ENCODE measurements at regions not wholly inside any gene's neighbourhood (a gene's known extent, or its start where the extent isn't known, plus 50 kb on each side); places are given as distances from the start of the nearest gene placed in this dataset.

DNA sequence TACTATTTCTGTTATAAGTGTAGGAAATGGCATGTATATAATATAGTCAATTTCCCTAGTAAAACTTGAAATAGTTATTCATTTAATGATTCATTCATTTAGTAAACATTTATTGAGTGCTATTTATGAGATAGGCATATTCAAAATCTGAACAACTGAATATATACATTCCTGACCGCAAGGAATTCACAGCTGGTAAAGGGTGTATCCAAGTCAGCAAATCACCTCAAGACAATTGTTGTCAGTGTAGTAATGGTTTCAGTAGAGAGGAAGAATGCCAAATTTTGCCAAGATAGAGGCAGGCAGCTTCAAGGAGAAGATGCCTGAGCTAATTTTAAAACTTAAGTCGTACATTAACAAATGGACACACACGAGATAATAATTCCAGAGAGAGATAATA lies 89.8 kb upstream of the CHST9 start:
- TF ChIP-seq, protein P1, sequence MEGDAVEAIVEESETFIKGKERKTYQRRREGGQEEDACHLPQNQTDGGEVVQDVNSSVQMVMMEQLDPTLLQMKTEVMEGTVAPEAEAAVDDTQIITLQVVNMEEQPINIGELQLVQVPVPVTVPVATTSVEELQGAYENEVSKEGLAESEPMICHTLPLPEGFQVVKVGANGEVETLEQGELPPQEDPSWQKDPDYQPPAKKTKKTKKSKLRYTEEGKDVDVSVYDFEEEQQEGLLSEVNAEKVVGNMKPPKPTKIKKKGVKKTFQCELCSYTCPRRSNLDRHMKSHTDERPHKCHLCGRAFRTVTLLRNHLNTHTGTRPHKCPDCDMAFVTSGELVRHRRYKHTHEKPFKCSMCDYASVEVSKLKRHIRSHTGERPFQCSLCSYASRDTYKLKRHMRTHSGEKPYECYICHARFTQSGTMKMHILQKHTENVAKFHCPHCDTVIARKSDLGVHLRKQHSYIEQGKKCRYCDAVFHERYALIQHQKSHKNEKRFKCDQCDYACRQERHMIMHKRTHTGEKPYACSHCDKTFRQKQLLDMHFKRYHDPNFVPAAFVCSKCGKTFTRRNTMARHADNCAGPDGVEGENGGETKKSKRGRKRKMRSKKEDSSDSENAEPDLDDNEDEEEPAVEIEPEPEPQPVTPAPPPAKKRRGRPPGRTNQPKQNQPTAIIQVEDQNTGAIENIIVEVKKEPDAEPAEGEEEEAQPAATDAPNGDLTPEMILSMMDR (IDR thresholded peaks at IDR 0.05; ENCODE audit: insufficient read depth, low read depth, low read length): no peak
- TF ChIP-seq EZH2 (IDR thresholded peaks at IDR 0.05; ENCODE audit: insufficient read depth, low read length): no peak

All from astrocyte (in vitro differentiated cells and primary cell).